ENCODE measurements at regions not wholly inside any gene's neighbourhood (a gene's known extent, or its start where the extent isn't known, plus 50 kb on each side); places are given as distances from the start of the nearest gene placed in this dataset.

- TF ChIP-seq POLR2A (IDR thresholded peaks at IDR 0.05; ENCODE audit: control extremely low read depth in 1 of 2, low read depth in 2 of 2, low read length in 2 of 2) (no peak), POU5F1 (IDR thresholded peaks at IDR 0.05; ENCODE audit: low read depth, low read length) (no peak), RNF2 (IDR thresholded peaks at IDR 0.05; ENCODE audit: borderline replicate concordance, low read depth, low read length, missing control alignments, poor library complexity, severe bottlenecking) (no peak), CTCF (IDR thresholded peaks at IDR 0.05; ENCODE audit: control extremely low read depth in 1 of 3, insufficient read depth in 1 of 3, low read depth in 1 of 3, low read length in 3 of 3) (no peak), POLR2AphosphoS5 (IDR thresholded peaks at IDR 0.05; ENCODE audit: low read depth, low read length) (no peak), SP1 (IDR thresholded peaks at IDR 0.05; ENCODE audit: low read depth, low read length) (no peak), EZH2 (IDR thresholded peaks at IDR 0.05; ENCODE audit: low read depth, low read length, severe bottlenecking) (no peak), CREB1 (IDR thresholded peaks at IDR 0.05) (no peak), JUND (IDR thresholded peaks at IDR 0.05; ENCODE audit: low read length) (no peak)
Measured at GRCh38 chr3:72157748-72158638, 373.0 kb upstream of the PROK2 start.

Measured in H1 (cell line).